RWPE2 (cell line): ENCODE measurements at regions not wholly inside any gene's neighbourhood (a gene's known extent, or its start where the extent isn't known, plus 50 kb on each side); places are given as distances from the start of the nearest gene placed in this dataset.

Experiments used
- ATAC-seq: fragments of 200-7000 bp; cut with Tn5 transposase; 3 replicates; pipeline ENCODE4 v1.9.1; 2021; ENCODE audit warnings: low read depth
- DNase-seq: peaks from one replicate; pipeline ENCODE4 v3.0.0-alpha.2; 2020; ENCODE audit warnings: low spot score
- H3K27ac ChIP-seq: fragments of 450-650 bp; 2 replicates; pipeline ENCODE4 v1.5.1; 2017; ENCODE audit warnings: mild to moderate bottlenecking; ENCODE audit not compliant: poor library complexity, severe bottlenecking
- H3K27me3 ChIP-seq: fragments of 250-450 bp; sonication (Bioruptor Pico); 2 replicates; pipeline ENCODE4 v1.5.1; 2021; ENCODE audit warnings: mild to moderate bottlenecking, moderate library complexity; ENCODE audit not compliant: insufficient read depth, poor library complexity, severe bottlenecking
- H3K36me3 ChIP-seq: fragments of 250-450 bp; sonication (Bioruptor Pico); 2 replicates; pipeline ENCODE4 v1.5.1; 2020; ENCODE audit warnings: low read depth, mild to moderate bottlenecking, moderate library complexity
- H3K4me1 ChIP-seq: fragments of 250-450 bp; sonication (Bioruptor Pico); 2 replicates; pipeline ENCODE4 v1.5.1; 2021; ENCODE audit warnings: mild to moderate bottlenecking, moderate library complexity; ENCODE audit not compliant: insufficient read depth, poor library complexity, severe bottlenecking
- H3K4me3 ChIP-seq: fragments of 250-450 bp; sonication (Bioruptor Pico); 2 replicates; pipeline ENCODE4 v1.5.1; 2021; ENCODE audit warnings: mild to moderate bottlenecking, moderate library complexity; ENCODE audit not compliant: severe bottlenecking
- H3K9me3 ChIP-seq: fragments of 250-450 bp; sonication (Bioruptor Pico); 2 replicates; pipeline ENCODE4 v1.5.1; 2021; ENCODE audit warnings: mild to moderate bottlenecking, moderate library complexity; ENCODE audit not compliant: severe bottlenecking
- TF ChIP-seq, protein P1 (sequence below): fragments of 450-650 bp; IDR thresholded peaks from one replicate; pipeline ENCODE4 v1.5.1; 2017; ENCODE audit warnings: mild to moderate bottlenecking, moderate library complexity; ENCODE audit not compliant: poor library complexity, severe bottlenecking

DNA sequence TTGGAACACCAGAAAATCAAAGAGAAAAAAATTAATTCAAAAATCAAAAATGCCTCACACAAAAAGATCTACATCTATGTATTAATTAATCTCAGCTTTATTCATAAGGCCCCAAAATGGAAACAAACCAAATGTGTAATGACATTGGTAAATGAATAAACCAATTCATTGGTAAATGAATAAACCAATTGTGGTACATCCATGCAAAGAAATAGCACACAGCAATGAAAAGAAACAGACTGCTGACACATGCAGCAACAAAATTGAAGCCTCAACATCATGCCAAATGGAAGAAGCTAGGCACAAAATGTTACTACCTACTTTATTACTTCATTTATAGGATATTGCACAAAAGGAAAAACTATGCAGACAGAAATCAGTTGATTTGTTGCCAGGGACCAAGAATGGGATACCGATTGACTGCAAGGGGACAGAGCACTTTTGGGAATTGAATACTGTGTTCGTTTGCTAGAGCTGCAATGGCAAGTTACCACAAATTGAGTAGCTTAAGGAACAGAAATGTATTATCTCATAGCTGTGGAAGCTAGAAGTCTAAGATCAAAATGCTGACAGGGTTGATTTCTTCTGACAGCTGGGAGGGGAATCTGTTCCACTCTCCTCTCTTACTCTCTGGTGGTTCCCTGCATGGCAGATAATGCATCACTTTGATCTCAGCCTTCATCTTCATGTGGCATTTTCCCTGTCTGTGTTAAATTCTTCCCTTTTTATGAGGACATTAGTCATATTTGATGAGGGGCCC, 252.8 kb downstream of the RFC3 start:
- H3K27me3 ChIP-seq = no peaks in the 10 kb centered on the region
- no peak overlapping the region for H3K4me3 ChIP-seq
- no peaks in the 10 kb centered on the region for H3K9me3 ChIP-seq
- no peaks in the 10 kb centered on the region for H3K36me3 ChIP-seq
- no peak overlapping the region for H3K27ac ChIP-seq
- ATAC-seq (no peak), DNase-seq (no peak)
- H3K4me1 ChIP-seq = peaks cover 7% of the 10 kb centered on the region
- TF ChIP-seq, protein P1, sequence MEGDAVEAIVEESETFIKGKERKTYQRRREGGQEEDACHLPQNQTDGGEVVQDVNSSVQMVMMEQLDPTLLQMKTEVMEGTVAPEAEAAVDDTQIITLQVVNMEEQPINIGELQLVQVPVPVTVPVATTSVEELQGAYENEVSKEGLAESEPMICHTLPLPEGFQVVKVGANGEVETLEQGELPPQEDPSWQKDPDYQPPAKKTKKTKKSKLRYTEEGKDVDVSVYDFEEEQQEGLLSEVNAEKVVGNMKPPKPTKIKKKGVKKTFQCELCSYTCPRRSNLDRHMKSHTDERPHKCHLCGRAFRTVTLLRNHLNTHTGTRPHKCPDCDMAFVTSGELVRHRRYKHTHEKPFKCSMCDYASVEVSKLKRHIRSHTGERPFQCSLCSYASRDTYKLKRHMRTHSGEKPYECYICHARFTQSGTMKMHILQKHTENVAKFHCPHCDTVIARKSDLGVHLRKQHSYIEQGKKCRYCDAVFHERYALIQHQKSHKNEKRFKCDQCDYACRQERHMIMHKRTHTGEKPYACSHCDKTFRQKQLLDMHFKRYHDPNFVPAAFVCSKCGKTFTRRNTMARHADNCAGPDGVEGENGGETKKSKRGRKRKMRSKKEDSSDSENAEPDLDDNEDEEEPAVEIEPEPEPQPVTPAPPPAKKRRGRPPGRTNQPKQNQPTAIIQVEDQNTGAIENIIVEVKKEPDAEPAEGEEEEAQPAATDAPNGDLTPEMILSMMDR = no peak

DNA sequence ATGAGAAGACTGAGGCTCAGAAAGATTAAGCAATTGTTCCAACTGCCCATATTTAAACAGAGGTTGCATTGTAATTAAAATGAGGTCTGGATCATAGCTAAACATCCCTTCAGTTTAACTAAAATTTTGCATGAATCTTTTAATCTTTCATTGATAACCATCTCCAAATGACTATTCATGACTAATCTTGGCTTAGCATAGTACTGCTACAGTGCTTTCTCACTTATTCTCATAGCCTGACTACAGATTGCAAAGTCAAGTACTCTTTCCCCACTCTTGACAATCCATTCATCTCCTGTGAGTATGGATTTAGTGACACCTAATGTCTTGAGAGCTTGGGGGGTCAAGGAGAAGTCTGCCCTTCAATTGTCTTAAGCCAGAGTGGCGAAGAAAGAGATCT, 258.4 kb downstream of the RFC3 start:
- Histone ChIP-seq H3K4me3 (no peak overlapping the region), H3K27ac (no peak overlapping the region), H3K27me3 (no peaks in the 10 kb centered on the region), H3K9me3 (no peaks in the 10 kb centered on the region), H3K36me3 (no peaks in the 10 kb centered on the region), H3K4me1 (no peaks in the 10 kb centered on the region)
- ATAC-seq = no peak
- DNase-seq = no peak
- TF ChIP-seq, protein P1 = no peak

DNA sequence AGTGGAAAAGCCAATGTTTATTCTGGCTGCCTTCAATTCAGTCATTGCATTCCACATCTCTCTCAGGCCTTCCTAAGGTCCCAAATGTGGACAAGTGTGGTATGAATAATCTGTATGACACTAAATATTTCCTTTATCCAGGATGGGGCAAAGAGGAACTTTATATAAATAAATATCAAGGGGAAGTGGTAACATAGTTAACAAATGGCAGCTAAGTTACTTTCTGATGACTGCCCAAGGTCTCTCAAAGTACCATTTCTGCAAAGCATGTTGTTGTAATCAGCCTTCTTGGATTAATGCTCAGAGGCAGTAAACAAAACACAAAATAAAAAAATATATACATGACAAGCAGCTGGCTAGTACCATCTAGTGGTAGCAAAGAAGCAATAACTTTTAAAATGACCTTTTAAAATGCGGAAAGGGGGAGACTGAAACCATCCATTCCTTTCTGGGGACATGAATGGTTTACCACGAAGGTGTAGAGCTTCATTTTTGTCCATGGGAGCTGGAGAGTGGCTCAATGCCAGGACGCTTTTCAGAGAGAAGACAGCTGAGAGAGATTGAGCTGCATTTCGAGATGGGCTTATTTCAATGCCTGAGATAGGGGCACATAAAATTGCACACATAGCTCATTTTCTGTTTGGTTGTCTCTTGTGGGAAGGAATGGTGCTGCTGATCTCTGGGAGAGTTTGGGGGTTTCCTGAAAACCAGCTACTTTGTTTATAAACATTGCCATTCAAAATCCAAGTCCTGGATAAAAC, 259.2 kb downstream of the RFC3 start:
- Histone ChIP-seq H3K27ac (no peak overlapping the region), H3K4me3 (no peak overlapping the region), H3K36me3 (no peaks in the 10 kb centered on the region), H3K9me3 (no peaks in the 10 kb centered on the region), H3K4me1 (no peaks in the 10 kb centered on the region), H3K27me3 (no peaks in the 10 kb centered on the region)
- DNase-seq (no peak), ATAC-seq (no peak; the same call in 2 of the 3 replicates)
- TF ChIP-seq, protein P1 = peak; percentile 81

DNA sequence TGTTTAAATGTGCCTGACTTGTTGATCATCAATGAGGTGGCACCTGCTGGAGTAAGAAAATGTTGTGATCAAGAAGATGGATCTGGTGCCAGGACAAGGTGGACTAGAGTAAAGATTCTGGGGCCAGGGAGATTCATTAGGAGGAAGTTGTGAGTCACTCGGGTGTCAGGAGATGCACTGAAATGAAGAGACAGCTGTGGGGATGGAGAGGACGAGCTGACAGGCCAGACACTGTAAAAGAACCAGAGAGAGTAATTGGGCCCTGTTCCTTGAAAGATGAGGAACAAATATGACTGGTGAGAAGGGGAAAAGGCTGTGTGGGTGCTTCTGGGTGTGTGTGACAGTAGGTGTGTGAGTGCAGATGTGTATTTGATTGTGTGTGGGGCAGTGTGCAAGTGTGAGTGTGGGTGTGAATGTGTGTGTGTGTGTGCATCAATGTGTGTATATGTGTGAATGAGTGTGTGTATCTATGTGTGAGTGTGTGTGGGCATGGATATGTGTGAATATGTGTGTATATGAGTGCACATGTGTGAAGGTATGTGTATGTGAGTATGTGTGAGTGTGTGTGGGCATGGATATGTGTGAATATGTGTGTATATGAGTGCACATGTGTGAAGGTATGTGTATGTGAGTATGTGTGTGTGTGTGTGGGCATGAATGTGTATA, 260.5 kb downstream of the RFC3 start:
- Histone ChIP-seq H3K4me3 (no peak overlapping the region), H3K4me1 (no peaks in the 10 kb centered on the region), H3K9me3 (no peaks in the 10 kb centered on the region), H3K27me3 (no peaks in the 10 kb centered on the region), H3K27ac (no peak overlapping the region), H3K36me3 (no peaks in the 10 kb centered on the region)
- DNase-seq = no peak
- TF ChIP-seq, protein P1 = no peak
- no peak for ATAC-seq
